ENCODE measurements at regions not wholly inside any gene's neighbourhood (a gene's known extent, or its start where the extent isn't known, plus 50 kb on each side); places are given as distances from the start of the nearest gene placed in this dataset.

DNA sequence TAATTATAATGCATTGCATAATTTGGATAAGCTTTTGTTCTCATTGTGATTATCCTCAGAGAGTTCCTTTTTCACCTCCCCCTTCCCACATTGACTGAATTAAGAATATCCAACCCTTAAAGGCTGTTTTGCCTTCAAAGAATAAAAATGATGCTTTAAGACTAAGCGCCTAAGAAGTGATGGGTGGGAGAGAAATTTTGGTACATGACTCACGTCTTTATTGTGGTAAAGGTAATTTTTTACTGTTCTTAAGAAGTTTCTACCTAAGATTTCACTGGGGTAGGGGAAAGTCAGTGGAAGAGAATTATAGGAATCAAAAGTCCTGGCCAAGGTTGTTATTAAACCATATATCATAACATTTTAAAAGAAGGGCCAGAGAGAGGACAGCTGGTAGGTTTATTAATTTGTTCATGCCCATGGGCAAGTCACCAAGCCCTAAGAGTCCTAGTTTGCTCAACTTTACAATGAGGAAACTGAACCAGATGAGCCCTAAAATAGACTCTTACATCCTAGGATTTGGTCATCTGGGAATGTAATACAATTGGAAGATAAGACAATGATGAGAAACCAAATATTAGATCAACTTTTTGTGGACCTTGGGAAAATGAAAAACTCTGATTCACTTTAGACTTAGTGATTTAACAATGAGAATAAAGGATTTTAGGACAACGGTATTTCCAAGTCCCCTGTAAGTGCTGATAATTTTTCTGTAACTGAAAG, 101.1 kb upstream of the RASGRP1 start:
- Histone ChIP-seq H3K27me3 (ENCODE audit: control insufficient read depth in 1 of 2, insufficient read depth in 2 of 2, low read length in 2 of 2) (no peaks in the 10 kb centered on the region), H2AFZ (ENCODE audit: low read length) (no peak overlapping the region), H3K9ac (ENCODE audit: insufficient read depth, low read depth, low read length) (no peak overlapping the region), H4K20me1 (ENCODE audit: insufficient read depth, low read length) (no peaks in the 10 kb centered on the region), H3K4me2 (ENCODE audit: low read depth, low read length) (no peak overlapping the region), H3K79me2 (ENCODE audit: insufficient read depth, low read length) (no peaks in the 10 kb centered on the region), H3K27ac (ENCODE audit: extremely low read length, insufficient read depth, low read length) (no peak overlapping the region), H3K36me3 (replicated peaks in 1 of 2; ENCODE audit: control insufficient read depth in 1 of 2, insufficient read depth in 2 of 2, low read length in 2 of 2) (no peaks in the 10 kb centered on the region), H3K4me1 (ENCODE audit: insufficient read depth, low read length) (no peaks in the 10 kb centered on the region), H3K4me3 (replicated peaks in 1 of 3; ENCODE audit: insufficient read depth in 1 of 3, low read depth in 2 of 3, low read length in 3 of 3) (no peak overlapping the region), H3K9me3 (ENCODE audit: low read length) (no peaks in the 10 kb centered on the region)
- in situ Hi-C loops (cut with HindIII; ENCODE audit: extremely low pct_ligation_motif_present, low pct_unique_long_range_greater_than_20kb): no loop called here
- no peak for DNase-seq (ENCODE audit: low spot score)
- intact Hi-C loops (cut with micrococcal nuclease; ENCODE audit: unreplicated experiment): no loop called here
- no peak for FAIRE-seq
- ChIA-PET POLR2A (no interaction called here), CTCF (ENCODE audit: low intra/inter-chr PET ratio, low total read pairs) (no interaction called here)
- WGBS (ENCODE audit: low lambda C conversion rate): 35% methylated on average over 3 of the region's 3 CpGs
- ATAC-seq: no peak
- no TSS peak for BruUV-seq (replicated peaks)
- TF ChIP-seq SSRP1 (CRISPR knock-in tag; IDR thresholded peaks at IDR 0.05) (no peak), ZNF468 (CRISPR knock-in tag; IDR thresholded peaks at IDR 0.05) (no peak), ELK4 (CRISPR knock-in tag; IDR thresholded peaks at IDR 0.05; ENCODE audit: borderline replicate concordance) (no peak), ZNF619 (CRISPR knock-in tag; IDR thresholded peaks at IDR 0.05) (no peak), ZC3H13 (CRISPR knock-in tag; IDR thresholded peaks at IDR 0.05) (no peak), ZNF329 (CRISPR knock-in tag; IDR thresholded peaks at IDR 0.05; ENCODE audit: low read depth) (no peak), POLR2G (IDR thresholded peaks at IDR 0.05; ENCODE audit: low read depth, low read length) (no peak), GMEB2 (CRISPR knock-in tag; IDR thresholded peaks at IDR 0.05; ENCODE audit: low read depth) (no peak), ESRRA (CRISPR knock-in tag; IDR thresholded peaks at IDR 0.05; ENCODE audit: low read depth) (no peak), FOXO4 (CRISPR knock-in tag; conservative IDR thresholded peaks at IDR 0.05) (no peak), CEBPB (IDR thresholded peaks at IDR 0.05; ENCODE audit: borderline replicate concordance, low read depth, low read length) (no peak)
- TF ChIP-seq, protein P1, sequence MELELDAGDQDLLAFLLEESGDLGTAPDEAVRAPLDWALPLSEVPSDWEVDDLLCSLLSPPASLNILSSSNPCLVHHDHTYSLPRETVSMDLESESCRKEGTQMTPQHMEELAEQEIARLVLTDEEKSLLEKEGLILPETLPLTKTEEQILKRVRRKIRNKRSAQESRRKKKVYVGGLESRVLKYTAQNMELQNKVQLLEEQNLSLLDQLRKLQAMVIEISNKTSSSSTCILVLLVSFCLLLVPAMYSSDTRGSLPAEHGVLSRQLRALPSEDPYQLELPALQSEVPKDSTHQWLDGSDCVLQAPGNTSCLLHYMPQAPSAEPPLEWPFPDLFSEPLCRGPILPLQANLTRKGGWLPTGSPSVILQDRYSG (CRISPR knock-in tag; IDR thresholded peaks at IDR 0.05): no peak
- TF ChIP-seq, protein P2, sequence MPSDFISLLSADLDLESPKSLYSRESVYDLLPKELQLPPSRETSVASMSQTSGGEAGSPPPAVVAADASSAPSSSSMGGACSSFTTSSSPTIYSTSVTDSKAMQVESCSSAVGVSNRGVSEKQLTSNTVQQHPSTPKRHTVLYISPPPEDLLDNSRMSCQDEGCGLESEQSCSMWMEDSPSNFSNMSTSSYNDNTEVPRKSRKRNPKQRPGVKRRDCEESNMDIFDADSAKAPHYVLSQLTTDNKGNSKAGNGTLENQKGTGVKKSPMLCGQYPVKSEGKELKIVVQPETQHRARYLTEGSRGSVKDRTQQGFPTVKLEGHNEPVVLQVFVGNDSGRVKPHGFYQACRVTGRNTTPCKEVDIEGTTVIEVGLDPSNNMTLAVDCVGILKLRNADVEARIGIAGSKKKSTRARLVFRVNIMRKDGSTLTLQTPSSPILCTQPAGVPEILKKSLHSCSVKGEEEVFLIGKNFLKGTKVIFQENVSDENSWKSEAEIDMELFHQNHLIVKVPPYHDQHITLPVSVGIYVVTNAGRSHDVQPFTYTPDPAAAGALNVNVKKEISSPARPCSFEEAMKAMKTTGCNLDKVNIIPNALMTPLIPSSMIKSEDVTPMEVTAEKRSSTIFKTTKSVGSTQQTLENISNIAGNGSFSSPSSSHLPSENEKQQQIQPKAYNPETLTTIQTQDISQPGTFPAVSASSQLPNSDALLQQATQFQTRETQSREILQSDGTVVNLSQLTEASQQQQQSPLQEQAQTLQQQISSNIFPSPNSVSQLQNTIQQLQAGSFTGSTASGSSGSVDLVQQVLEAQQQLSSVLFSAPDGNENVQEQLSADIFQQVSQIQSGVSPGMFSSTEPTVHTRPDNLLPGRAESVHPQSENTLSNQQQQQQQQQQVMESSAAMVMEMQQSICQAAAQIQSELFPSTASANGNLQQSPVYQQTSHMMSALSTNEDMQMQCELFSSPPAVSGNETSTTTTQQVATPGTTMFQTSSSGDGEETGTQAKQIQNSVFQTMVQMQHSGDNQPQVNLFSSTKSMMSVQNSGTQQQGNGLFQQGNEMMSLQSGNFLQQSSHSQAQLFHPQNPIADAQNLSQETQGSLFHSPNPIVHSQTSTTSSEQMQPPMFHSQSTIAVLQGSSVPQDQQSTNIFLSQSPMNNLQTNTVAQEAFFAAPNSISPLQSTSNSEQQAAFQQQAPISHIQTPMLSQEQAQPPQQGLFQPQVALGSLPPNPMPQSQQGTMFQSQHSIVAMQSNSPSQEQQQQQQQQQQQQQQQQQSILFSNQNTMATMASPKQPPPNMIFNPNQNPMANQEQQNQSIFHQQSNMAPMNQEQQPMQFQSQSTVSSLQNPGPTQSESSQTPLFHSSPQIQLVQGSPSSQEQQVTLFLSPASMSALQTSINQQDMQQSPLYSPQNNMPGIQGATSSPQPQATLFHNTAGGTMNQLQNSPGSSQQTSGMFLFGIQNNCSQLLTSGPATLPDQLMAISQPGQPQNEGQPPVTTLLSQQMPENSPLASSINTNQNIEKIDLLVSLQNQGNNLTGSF (CRISPR knock-in tag; IDR thresholded peaks at IDR 0.05): no peak
